HG03066 (cell line): ENCODE measurements at regions not wholly inside any gene's neighbourhood (a gene's known extent, or its start where the extent isn't known, plus 50 kb on each side); places are given as distances from the start of the nearest gene placed in this dataset.
A peak's percentile ranks its signal among the peaks of the same experiment; 100 is the strongest.

Experiments
- ATAC-seq: cut with Tn5 transposase; IDR thresholded peaks from one replicate; pipeline ENCODE4 v1.9.1; 2021; ENCODE audit warnings: low read depth; ENCODE audit not compliant: unreplicated experiment

- ATAC-seq, result no peak
Observed at GRCh38 chr3:88209356-88209755, 59.6 kb downstream of the C3orf38 start.

- ATAC-seq, result no peak
Observed at GRCh38 chr3:88211096-88211890, 61.5 kb downstream of the C3orf38 start.

DNA sequence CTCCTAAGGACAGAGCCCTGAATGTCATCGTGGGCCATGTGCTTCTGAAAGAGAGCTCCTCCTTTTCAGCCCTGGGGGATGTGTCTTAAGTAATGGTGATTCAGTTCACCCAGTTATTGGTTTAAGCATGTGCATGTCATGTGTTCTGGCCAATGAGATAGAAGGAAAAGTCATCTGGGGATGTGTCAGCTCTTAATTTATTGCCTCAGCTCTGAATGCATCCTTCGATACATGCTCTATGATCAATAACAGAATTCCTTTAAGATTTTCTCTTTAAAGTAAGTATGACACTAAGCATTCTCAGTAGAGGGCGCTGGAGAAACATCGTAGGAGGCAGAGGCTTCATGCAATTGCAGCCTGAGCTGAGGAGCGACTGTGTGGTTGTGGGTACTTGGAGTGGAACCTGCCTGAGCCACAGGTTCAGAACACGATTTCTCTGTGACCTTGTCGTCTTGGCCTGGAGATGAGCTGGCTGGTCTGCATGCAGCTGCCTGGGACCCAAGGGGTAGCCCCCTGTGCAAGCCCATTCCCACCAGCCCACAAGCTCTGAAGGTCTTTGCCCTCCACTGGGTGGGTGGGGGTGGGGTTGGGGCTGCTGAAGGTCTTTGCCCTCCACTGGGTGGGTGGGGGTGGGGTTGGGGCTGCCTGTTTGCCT lies 69.5 kb downstream of the C3orf38 start:
- peak; percentile 74 for ATAC-seq

DNA sequence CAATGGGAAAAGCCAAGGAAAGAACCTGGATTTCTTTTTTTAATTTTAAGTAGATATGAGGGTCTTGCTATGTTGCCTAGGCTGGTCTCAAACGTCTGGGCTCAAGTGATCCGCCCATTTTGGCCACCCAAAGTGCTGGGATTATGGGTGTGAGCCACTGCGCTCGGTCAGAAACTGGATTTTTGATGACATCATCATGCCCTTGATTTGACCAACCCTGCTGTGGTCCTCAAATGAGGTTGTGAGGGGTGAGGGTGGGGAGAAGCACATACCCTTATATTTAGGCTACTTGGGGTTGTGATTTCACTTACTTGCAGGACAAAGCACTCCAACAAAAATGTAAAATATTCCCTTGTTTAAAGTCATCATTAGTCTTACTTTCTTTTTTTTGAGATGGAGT lies 70.4 kb downstream of the C3orf38 start:
- no peak for ATAC-seq

- ATAC-seq, result no peak
Observed at GRCh38 chr3:88221726-88222125, 72.0 kb downstream of the C3orf38 start.

GRCh38 chr3:88222343-88222742 lies 72.6 kb downstream of the C3orf38 start:
- ATAC-seq, result no peak

- no peak for ATAC-seq
Observed at GRCh38 chr3:88225326-88226008, 75.7 kb downstream of the C3orf38 start.

- ATAC-seq, result no peak
Observed at GRCh38 chr3:88226910-88227309, 77.2 kb downstream of the C3orf38 start.

DNA sequence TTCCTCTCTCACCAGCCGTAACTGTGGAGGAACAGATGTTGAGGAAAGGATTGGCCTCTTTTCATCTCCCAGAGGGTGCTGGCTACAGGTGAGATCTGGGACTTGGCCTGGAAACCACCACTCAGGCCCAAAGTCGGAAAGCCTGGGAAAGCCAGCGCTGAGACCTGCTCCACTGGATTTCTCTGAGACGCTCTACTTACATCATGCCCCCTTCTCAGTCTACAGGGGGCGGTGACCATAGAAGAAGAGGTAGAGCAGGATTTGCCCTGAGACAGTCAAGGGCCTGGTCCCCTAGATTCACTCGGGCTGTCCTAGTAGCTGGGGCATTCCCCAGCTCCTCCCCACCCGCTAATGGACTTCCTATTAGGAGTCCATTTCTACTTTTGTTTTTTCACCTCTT lies 80.9 kb downstream of the C3orf38 start:
- ATAC-seq, result no peak

DNA sequence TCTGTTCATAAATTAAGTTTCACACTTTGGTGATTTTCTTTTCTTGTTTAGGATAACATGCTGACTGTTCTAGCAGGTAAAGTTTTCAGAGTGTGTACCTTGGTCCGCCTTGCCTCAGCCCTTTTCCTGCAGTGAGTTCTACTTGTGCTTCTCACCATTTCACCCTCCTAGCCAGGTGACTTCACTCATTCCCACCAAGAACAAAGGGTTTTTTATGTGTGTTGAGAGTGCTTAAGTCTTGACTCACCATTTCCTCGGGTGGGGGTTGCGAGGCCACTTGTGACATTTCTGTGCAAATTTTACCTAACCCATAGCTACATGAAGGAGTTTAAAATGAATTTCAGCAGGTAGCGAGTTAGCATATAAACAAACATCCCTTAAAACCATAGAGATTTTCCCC lies 81.4 kb downstream of the C3orf38 start:
- ATAC-seq, result no peak

- no peak for ATAC-seq
Observed at GRCh38 chr3:88231632-88232031, 81.9 kb downstream of the C3orf38 start.

DNA sequence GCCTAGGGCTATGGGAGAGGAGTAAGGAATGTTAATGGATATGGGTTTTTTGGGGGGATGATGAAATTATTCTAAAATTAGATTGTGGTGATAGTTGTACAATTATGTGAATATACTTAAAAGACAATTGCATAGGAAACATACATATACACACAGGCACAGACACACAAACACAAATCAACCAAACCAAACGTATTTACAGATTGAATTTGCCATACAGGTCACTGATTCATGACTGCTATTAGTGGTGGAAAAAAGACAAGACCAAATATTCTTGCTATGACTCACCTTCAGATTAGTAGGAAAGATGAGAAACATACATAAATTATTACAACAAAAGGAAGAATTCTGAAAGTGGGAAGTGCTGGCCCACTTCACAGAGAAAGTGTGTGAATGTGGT lies 85.3 kb downstream of the C3orf38 start:
- ATAC-seq, result no peak

DNA sequence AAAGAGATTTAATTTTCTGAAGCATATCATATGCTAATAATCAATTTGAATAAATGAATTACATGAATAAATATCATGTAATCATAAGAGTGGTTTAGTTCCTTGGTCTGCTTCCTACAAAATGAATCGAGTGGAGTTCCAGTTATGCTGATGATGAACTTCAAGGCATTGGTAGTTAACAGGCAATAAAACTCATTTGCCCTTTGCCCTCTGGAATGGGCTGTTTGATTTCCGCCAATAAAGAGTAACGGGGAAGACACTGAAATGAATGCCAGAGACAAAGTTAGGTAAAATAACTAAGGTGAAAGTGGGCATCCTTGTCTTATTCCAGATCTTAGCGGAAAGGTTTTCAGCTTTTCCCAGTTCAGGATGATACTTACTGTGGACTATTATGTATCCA lies 90.1 kb downstream of the C3orf38 start:
- ATAC-seq, result no peak

GRCh38 chr3:88248658-88249057 lies 98.9 kb downstream of the C3orf38 start:
- no peak for ATAC-seq

DNA sequence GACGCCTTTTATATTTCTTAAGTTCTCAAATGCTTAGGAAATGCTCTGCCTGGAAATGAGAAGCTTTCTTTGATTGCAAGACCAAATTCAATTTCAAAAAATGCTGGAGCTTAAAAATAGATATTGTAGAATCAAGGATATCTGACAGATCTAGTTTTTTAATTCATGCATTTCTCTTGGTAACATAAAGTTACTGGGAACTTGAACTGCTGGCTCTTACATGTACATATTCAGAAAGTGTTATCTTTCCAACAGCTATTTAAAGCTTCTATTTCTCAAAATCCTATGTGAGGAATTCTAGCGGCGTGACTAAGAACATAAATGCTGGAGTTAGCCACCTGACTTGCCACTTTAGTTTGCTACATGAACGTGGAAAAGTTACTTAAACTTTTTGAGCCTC lies 109.3 kb downstream of the C3orf38 start:
- no peak for ATAC-seq

DNA sequence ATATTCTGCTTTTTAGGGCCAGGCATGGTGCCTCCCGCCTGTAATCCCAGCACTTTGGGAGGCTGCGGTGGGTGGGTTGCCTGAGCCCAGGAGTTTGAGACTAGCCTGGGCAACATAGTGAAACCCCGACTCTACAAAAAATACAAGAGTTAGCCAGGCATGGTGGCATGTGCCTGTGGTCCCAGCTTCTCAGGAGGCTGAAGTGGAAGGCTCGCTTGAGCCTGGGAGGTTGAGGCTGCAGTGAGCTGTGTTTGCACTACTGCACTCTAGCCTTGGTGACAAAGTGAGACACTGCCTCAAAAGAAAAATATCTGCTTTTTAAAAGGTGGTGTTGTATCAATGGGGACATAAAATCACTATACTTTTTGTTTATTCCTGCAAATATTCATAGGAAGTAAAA lies 112.8 kb downstream of the C3orf38 start:
- no peak for ATAC-seq

GRCh38 chr3:88263417-88264100 lies 113.8 kb downstream of the C3orf38 start:
- ATAC-seq, result no peak

- ATAC-seq, result no peak
Observed at GRCh38 chr3:88267441-88267840, 117.7 kb downstream of the C3orf38 start.

GRCh38 chr3:88267847-88268246 lies 118.1 kb downstream of the C3orf38 start:
- no peak for ATAC-seq

- ATAC-seq, result no peak
Observed at GRCh38 chr3:88280326-88280725, 130.6 kb downstream of the C3orf38 start.
